SU-DHL-6 (cell line): ENCODE measurements at regions not wholly inside any gene's neighbourhood (a gene's known extent, or its start where the extent isn't known, plus 50 kb on each side); places are given as distances from the start of the nearest gene placed in this dataset.

Experiments
- H2AFZ ChIP-seq: fragments of 200-600 bp; sonication (generic); 2 replicates; pipeline ENCODE4 v1.6.1; 2014; ENCODE audit warnings: low read depth, mild to moderate bottlenecking, moderate library complexity, mixed read lengths, antibody characterized with exemption, low read length; ENCODE audit not compliant: severe bottlenecking
- H3F3A ChIP-seq: fragments of 200-600 bp; shearing (Covaris generic); 2 replicates; pipeline ENCODE4 v1.6.0; 2016; ENCODE audit warnings: antibody characterized with exemption, mild to moderate bottlenecking; ENCODE audit not compliant: insufficient read depth
- H3K27ac ChIP-seq: fragments of 200-600 bp; sonication (generic); 2 replicates; pipeline ENCODE4 v1.5.1; 2016; ENCODE audit warnings: low read depth, mild to moderate bottlenecking, low read length, moderate library complexity, mixed read lengths
- H3K27me3 ChIP-seq: fragments of 200-600 bp; sonication (generic), shearing (Covaris generic); 2 replicates; pipeline ENCODE4 v1.6.0; 2014; ENCODE audit warnings: mild to moderate bottlenecking, low read length
- H3K36me3 ChIP-seq: fragments of 200-600 bp; sonication (generic); 2 replicates; pipeline ENCODE4 v1.6.1; 2014; ENCODE audit warnings: mild to moderate bottlenecking, low read length, mixed read lengths
- H3K4me2 ChIP-seq: fragments of 300-600, 200-600 bp; shearing (Covaris generic), sonication (generic); 2 replicates; pipeline ENCODE4 v1.6.0; 2014; ENCODE audit warnings: low read length, low read depth, mild to moderate bottlenecking; ENCODE audit not compliant: poor library complexity, severe bottlenecking
- H3K4me3 ChIP-seq: fragments of 200-600 bp; sonication (generic); 2 replicates; pipeline ENCODE4 v1.5.1; 2014; ENCODE audit warnings: antibody characterized with exemption, low read length, mild to moderate bottlenecking, mixed read lengths; ENCODE audit not compliant: insufficient read depth, poor library complexity, severe bottlenecking
- H3K79me2 ChIP-seq: fragments of 200-600 bp; sonication (generic); 2 replicates; pipeline ENCODE4 v1.6.1; 2014; ENCODE audit warnings: mild to moderate bottlenecking, low read length, moderate library complexity; ENCODE audit not compliant: insufficient read depth
- H3K9ac ChIP-seq: fragments of 200-600 bp; sonication (generic); 2 replicates; pipeline ENCODE4 v1.7.0; 2014; ENCODE audit warnings: mild to moderate bottlenecking, low read length
- H3K9me2 ChIP-seq: fragments of 200-600 bp; sonication (generic); replicated peaks from 2 replicates; pipeline ENCODE4 v1.6.1; 2014; ENCODE audit warnings: low read length; ENCODE audit not compliant: insufficient read depth
- H3K9me3 ChIP-seq: fragments of 200-600 bp; sonication (generic); 2 replicates; pipeline ENCODE4 v1.6.1; 2014; ENCODE audit warnings: low read length, mixed read lengths; ENCODE audit not compliant: insufficient read depth
- H4K20me1 ChIP-seq: fragments of 200-600 bp; sonication (generic); 2 replicates; pipeline ENCODE4 v1.6.1; 2014; ENCODE audit warnings: low read depth, mild to moderate bottlenecking, antibody characterized with exemption, low read length, moderate library complexity, mixed read lengths
- EZH2phosphoT487 ChIP-seq: fragments of 200-600 bp; sonication (generic), shearing (Covaris generic); conservative IDR thresholded peaks from 2 replicates; pipeline ENCODE4 v1.6.1; 2018; ENCODE audit warnings: mild to moderate bottlenecking, antibody characterized with exemption, low read length, moderate library complexity, mixed read lengths
- TF ChIP-seq, protein P1 (sequence below): fragments of 200-600 bp; sonication (generic); IDR thresholded peaks from one replicate; pipeline ENCODE4 v1.5.1; 2017; ENCODE audit warnings: antibody characterized with exemption, mild to moderate bottlenecking, low read length, moderate library complexity; ENCODE audit not compliant: insufficient read depth, poor library complexity, severe bottlenecking

DNA sequence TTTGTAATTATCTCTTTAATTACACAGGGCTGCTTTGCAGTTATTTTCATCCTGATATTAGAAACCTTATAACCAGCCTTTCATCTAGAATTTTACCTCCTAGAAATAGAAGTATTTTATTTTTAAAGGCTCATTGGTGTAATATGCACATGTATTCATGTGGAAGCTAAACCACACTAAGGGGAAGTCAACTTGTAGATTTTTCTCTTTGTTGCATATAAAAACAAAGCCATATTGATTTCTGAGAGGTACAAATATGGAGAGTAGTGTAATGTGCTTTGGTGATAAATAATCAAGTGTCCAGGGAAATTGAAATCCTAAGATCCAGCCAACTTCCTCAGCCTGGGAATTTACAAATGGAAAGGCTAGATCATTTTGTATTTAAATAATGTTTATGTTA lies 301.2 kb downstream of the LRATD1 start:
- H3F3A ChIP-seq: no peaks in the 10 kb centered on the region
- no peaks in the 10 kb centered on the region for H3K27me3 ChIP-seq
- no peak overlapping the region for H3K4me3 ChIP-seq
- H3K9ac ChIP-seq: no peak overlapping the region
- H3K27ac ChIP-seq: no peak overlapping the region
- H3K9me2 ChIP-seq: no peaks in the 10 kb centered on the region
- no peaks in the 10 kb centered on the region for H3K36me3 ChIP-seq
- no peak overlapping the region for H2AFZ ChIP-seq
- H4K20me1 ChIP-seq: no peaks in the 10 kb centered on the region
- H3K79me2 ChIP-seq: no peaks in the 10 kb centered on the region
- TF ChIP-seq, protein P1, sequence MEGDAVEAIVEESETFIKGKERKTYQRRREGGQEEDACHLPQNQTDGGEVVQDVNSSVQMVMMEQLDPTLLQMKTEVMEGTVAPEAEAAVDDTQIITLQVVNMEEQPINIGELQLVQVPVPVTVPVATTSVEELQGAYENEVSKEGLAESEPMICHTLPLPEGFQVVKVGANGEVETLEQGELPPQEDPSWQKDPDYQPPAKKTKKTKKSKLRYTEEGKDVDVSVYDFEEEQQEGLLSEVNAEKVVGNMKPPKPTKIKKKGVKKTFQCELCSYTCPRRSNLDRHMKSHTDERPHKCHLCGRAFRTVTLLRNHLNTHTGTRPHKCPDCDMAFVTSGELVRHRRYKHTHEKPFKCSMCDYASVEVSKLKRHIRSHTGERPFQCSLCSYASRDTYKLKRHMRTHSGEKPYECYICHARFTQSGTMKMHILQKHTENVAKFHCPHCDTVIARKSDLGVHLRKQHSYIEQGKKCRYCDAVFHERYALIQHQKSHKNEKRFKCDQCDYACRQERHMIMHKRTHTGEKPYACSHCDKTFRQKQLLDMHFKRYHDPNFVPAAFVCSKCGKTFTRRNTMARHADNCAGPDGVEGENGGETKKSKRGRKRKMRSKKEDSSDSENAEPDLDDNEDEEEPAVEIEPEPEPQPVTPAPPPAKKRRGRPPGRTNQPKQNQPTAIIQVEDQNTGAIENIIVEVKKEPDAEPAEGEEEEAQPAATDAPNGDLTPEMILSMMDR: no peak
- no peak for TF ChIP-seq EZH2phosphoT487
- H3K4me2 ChIP-seq: no peak overlapping the region
- no peaks in the 10 kb centered on the region for H3K9me3 ChIP-seq

DNA sequence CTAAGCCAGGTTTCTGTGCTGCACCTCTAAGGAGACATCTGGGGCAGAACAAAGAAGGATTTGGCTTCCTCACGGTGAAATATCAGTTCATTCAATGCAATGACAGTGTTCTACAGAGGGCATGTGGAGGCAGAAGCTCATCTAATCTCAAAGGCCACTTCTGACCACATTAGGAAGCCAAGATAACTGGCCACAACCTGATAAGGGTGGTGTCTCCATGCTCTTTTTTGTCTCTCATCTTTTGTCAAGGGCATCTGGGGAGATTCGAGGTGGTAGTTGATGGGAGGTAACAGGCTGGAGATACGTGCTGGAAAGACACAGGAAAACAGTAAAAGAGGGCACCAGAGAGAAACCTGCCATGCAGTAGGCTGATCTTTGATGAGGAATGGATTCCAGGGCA lies 303.9 kb downstream of the LRATD1 start:
- H3K27ac ChIP-seq: no peak overlapping the region
- H3K4me3 ChIP-seq: no peak overlapping the region
- no peaks in the 10 kb centered on the region for H3K36me3 ChIP-seq
- TF ChIP-seq, protein P1: no peak
- TF ChIP-seq EZH2phosphoT487: no peak
- no peaks in the 10 kb centered on the region for H3K27me3 ChIP-seq
- H3K9me2 ChIP-seq: no peaks in the 10 kb centered on the region
- H4K20me1 ChIP-seq: no peaks in the 10 kb centered on the region
- no peak overlapping the region for H2AFZ ChIP-seq
- no peak overlapping the region for H3K4me2 ChIP-seq
- H3F3A ChIP-seq: no peaks in the 10 kb centered on the region
- H3K79me2 ChIP-seq: no peaks in the 10 kb centered on the region
- no peaks in the 10 kb centered on the region for H3K9me3 ChIP-seq
- no peak overlapping the region for H3K9ac ChIP-seq

DNA sequence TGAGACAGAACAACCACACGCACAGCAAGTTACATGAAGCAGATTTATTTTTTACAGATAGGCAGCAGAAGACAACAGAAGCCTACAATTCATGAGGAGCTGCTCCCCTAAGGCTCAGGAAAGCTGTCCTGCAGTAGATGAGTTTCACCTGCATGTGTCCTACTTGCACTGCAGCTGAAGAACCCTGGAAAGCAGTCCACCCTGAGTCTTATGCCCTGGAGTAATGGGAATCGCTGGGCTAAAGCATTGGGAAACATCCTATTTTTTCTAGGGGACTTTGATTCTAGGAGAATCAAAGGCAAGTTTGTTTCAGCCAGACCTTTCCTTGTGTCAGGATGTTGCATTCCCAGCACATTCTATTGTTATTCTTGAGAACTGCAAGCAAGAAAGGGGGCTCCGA lies 304.8 kb downstream of the LRATD1 start:
- no peak overlapping the region for H3K27ac ChIP-seq
- H3K4me2 ChIP-seq: no peak overlapping the region

More for the DNA sequence above, 304.8 kb downstream of the LRATD1 start:
- Histone ChIP-seq H4K20me1 (no peaks in the 10 kb centered on the region), H3K36me3 (no peaks in the 10 kb centered on the region), H3K4me3 (no peak overlapping the region), H3K79me2 (no peaks in the 10 kb centered on the region), H3K9me3 (no peaks in the 10 kb centered on the region), H3K9ac (no peak overlapping the region), H3K9me2 (no peaks in the 10 kb centered on the region), H3F3A (no peaks in the 10 kb centered on the region), H2AFZ (no peak overlapping the region), H3K27me3 (no peaks in the 10 kb centered on the region)
- TF ChIP-seq, protein P1: no peak
- TF ChIP-seq EZH2phosphoT487: no peak
